ENCODE measurements at regions not wholly inside any gene's neighbourhood (a gene's known extent, or its start where the extent isn't known, plus 50 kb on each side); places are given as distances from the start of the nearest gene placed in this dataset.

DNA sequence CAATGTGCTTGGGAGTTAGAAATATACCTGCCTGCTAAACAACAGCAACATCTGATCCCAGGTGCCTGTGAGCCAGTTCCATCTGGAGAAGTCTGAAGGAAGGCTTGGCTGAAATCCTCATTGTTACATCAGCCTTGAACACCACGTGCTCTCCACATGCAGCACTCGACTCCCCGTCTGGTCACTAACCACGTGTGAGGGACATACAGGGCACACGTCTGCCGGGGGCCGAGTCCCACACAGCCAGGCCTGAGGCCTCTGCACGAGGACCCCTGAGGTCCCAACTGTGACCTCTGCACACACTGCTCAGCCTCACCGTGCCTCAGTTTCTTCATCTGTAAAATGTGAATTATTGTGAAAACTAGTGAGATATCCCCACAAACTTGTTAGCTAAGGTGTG is 236.5 kb upstream of the SALL3 start:
- DNase-seq (ENCODE audit: low read depth in 2 of 3, low spot score in 1 of 3) = no peak

DNA sequence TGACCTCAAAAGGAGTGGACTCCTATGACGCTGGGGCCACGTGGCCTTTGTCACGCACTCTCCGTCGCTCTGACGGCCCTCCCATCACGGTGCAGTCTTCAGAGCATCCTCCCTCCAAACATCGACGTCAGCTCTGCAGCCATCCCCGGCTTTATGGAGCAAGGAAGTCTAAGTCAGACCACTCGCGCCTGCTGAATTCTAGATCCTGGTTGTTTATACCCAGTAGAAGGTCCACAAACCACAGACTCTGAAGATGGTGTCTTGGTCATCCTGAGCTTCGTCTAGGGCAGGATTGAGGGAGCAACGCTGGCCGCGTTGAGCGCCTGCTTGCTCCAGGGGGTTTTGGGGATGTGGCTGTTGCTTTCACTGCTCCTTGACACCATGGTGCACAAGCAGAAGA is 228.0 kb upstream of the SALL3 start:
- DNase-seq (ENCODE audit: low read depth in 2 of 3, low spot score in 1 of 3) = no peak

DNA sequence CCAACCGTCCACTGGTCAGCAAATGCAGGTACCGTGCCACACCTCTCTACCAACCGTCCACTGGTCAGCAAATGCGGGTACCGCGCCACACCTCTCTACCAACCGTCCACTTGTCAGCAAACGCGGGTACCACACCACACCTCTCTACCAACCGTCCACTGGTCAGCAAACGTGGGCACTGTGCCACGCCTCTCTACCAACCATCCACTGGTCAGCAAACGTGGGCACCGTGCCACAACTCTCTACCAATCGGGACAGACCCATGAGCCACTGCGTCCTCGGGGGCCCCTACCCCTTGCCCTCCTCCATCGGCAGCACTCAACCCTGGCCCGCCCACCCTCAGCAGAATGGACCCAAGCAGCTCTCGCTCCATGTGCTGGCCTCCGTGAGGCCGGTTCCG is 226.4 kb upstream of the SALL3 start:
- no peak for DNase-seq (ENCODE audit: low read depth in 2 of 3, low spot score in 1 of 3)

DNA sequence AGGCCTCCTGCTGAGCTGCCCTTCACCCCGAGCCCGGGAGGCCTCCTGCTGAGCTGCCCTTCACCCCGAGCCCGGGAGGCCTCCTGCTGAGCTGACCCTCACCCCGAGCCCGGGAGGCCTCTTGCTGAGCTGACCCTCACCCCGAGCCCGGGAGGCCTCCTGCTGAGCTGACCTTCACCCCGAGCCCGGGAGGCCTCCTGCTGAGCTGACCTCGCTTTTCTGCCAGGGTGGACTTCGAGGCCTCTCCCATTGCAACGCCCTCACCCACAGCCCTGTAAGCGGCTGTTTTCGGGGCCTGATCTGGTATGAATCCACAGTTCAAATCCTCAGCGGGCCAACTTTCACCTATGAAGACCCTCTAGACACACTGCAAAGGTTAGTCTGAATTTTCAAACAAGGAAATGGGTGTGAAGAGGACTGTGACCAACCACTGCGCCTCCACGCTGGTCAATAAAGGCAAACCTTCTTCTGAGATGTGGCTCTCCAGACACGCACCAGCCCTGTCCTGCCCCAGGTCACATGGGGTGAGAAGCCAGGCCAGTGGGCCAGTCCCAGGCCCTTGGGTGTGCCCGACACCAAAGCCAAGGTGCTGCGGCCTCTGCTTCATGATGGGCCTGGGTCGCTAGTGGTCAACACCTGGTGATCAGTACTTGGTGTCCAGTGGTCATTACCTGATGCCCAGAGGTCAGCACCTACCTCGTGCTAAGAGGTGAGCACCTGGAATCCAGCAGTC is 225.1 kb upstream of the SALL3 start:
- DNase-seq (ENCODE audit: low read depth in 2 of 3, low spot score in 1 of 3) = no peak

DNA sequence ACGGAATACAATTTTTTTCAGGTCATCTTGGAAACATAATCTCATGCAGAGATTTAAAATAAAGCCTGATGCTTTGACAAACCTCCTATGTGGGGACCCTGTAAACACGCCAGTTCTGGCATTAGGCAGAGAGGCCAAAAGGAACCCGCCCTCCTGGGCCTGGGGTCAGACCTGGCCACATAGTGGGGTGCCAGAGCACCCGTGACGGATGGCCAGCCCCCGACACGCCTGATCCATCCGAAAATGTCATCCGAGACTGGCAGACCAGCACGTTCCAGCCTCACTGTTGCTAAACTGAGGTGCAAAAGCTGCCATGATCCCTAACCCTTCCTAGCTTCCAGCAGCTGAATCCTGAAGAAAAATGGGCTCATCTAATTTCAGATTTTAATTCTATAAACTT is 222.6 kb upstream of the SALL3 start:
- no peak for DNase-seq (ENCODE audit: low read depth in 2 of 3, low spot score in 1 of 3)

DNA sequence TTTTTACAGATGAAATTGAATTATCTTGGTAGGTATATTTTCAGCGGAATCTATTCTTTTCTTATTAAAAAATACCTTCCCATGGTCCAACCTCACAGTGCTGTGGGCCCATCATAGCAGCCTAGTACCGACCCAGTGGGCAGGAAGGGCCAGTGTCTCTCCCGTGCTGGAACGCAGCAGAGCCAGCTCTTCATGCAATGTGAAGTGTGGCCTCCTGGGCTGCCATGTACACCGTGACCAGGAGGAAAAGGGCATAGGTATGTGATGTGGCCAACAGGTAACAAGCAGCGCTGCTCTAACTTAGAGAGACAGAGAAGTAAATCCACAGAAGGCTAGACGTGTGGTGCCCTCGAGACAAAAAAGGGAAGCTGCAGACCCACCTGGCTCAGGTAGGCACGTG is 221.1 kb upstream of the SALL3 start:
- no peak for DNase-seq (ENCODE audit: low read depth in 2 of 3, low spot score in 1 of 3)

DNA sequence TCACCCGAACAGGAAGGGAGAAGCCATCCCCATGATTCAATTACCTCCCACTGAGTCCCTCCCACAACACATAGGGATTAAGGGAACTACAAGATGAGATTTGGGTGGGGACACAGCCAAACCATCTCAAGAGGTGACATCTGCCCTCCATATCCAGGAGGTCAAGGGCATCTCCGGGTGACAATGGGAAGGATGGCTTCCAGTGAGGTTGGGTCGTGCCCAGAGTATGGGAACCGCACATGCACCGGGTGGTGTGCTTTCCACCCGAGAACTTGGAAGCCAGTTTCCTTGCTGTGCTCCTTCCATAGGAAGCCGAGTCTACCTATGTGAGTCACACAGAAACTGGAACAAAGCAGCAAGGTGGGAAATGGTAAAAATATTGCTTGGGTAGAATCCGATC is 216.9 kb upstream of the SALL3 start:
- no peak for DNase-seq (ENCODE audit: low read depth in 2 of 3, low spot score in 1 of 3)

DNA sequence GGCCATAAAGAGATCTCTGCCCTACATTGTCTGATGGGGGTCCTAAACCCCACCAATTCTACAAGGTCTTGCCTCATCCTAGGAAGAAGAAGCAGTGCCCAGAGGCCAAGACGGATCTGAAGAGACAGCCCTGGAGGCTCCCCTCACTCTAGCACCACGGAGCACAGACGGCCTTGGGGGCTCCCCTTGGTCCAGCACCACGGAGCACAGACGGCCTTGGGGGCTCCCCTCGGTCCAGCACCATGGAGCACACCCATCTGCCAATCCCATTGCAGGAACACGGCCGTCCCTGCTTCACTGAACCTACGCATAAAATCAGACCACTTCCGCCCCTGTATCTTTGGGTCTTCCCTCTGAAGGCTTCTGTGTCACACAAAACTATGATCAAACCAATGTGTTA is 215.1 kb upstream of the SALL3 start:
- no peak for DNase-seq (ENCODE audit: low read depth in 2 of 3, low spot score in 1 of 3)

DNA sequence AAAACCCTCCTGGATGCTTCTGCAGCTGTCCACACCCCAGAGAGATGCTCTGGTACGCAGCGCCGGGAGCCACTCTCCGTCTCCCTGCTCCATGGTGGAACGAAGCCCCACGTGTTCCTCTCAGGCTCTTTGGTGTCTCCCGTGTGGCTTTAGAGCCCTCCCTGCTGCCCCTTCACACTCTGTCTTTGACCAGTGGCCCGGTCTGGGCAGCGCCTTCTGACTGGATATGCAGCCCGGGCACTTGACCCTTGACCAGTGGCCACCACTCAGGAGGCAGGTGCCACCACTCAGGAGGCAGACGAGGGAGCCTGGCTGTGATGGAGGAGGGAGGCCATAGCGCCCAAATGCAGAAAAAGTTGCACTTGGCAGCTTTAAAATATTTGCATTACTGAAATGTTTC is 214.5 kb upstream of the SALL3 start:
- DNase-seq (ENCODE audit: low read depth in 2 of 3, low spot score in 1 of 3) = no peak

DNA sequence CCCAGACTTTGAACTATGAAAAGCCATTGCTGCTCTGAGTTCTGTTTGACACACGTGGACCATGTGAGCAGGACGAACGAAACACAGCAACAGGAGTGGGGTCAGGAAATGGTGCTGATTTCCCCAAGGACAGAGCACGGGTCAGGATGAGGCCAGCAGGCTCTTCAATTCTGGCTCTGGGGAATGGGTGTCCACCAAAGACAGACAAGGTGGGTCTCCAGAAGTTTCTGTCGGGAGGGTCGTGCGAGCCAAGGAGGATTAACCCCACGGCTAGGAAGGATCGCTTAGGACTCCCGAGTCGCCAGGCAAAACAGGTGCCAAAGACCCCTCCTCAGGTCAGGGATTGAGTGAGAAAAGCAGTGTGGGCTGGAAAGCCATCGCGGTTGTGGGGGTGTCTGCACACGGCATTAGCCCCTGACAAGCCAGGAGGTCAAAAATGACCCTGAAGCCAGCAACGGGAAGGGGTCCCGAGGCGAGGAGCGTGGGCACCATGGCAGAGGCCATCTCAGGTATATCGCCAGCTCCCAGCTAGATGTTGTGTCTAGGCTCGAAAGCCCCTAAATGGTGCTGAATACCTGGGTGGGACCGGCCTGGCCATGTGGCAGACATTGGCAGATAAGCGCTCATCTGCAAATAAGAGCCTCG is 213.9 kb upstream of the SALL3 start:
- no peak for DNase-seq (ENCODE audit: low read depth in 2 of 3, low spot score in 1 of 3)

DNA sequence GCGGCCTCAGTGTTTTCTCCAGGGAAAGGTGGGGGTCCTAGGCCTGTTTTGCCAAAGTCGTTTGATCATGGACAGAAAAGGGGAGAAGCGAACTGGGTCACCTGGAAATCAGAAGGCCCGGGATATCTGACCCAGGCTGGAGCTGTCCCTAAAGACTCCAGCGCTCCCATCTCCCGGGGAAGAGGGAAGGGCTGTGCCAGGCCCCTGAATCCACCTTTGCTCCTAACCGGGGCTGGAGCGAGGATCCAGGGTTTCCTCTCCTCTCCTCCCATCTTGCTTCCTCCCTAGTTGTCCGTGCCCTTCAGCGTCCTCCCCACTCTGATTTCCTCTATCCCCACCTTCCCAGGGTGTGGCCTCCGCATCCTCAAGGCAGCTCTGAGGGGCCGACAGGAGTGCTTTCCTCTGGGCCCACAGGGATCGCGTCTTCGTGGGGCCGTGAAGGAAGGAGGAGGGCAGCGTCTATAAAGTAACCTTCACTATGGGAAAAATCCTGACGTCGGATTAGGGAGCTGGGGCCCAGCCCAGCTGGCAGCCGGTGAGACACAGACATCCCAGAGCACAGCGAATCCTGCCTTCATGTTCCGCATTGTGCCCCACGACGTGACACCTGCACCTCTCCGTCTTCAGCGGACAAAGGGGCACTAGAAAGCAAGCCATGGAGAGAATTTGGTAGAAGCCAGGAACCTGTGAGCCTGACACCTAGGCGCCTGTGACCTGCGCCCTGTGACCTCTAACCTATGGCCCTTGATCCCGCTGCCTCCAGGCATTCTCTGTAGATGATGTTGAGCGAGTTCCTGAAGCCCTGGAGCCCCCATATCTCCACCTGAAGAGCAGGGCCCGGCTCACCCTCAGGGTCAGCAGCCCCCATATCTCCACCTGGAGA is 212.7 kb upstream of the SALL3 start:
- DNase-seq (ENCODE audit: low read depth in 2 of 3, low spot score in 1 of 3) = no peak

DNA sequence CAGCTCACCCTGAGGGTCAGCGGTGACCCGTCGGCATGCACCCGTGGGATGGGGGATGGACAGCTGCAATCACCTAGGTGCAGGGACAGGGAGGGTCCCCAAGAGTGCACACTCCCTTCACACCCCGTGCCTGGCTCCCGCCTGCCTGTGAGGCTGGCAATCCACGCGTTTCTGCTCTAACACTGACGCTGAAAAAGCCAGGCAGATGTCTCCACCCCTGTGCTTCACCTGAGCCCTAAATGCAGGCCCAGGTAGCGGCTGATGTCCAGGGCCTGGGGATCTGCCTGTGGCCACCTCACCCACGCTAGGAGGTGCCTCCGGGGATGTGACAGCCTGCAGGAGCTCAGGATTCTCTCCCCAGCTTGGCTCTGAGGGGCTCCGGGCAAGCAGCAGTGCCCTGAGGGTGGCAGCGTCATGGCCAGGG is 212.0 kb upstream of the SALL3 start:
- DNase-seq (ENCODE audit: low read depth in 2 of 3, low spot score in 1 of 3) = no peak

DNA sequence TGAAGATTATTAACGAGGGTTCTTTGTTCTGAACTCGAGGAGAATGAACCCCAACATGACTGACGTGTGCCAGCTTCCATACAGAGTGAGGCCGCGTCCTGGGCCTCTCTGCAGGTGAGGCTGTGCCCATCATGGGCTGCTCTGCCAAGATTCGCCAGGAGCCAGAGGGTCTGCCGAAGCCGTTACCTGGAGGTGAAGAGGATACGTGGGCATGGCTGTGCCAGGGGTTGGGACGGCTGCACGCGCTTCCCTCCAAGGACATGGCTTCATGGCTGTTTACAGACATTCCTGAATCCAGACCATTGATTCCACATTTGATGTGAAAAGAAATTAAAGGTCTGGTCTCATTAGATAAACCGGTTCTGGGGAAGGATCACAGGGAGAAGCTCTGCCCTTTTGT is 211.4 kb upstream of the SALL3 start:
- no peak for DNase-seq (ENCODE audit: low read depth in 2 of 3, low spot score in 1 of 3)

DNA sequence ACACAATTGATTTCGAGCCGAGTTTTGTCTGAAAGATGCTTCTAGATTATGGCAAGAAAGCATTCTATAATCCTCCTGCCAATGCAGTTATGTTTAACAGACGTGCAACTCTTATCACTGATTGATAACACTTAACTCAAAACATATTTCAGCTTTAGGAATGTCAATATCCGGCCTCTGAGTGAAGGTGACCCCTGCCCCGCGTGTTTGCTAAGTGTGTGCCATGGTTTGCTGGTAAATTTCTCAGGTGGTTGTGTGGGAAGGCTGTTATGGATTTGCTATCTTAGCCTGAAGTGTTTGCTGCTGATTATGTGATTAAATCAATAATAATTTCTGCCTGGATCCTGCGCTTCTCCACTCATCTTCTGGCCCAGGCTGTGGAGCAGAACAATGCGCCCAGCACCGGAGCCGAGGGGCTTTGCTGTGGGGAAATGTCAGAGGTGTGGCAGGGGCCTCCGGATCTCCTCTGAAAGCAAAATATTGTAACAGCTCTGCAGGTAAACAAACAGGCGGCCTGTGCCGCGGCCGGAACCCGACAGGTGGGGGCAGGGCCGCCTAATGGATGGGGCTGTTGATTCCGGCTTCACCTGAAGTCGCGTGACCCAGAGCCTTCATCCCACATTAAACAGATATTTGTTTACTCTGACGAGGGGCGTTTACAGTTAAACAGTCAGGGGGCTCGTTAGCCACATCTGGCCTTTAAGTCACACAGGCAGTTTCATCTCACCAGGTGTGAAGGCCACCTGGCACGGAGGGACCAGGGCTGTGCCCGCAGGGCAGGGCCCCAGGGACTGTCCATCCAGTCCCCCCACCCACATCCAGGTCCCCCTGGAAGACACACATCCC is 210.7 kb upstream of the SALL3 start:
- DNase-seq (ENCODE audit: low read depth in 2 of 3, low spot score in 1 of 3) = no peak

DNA sequence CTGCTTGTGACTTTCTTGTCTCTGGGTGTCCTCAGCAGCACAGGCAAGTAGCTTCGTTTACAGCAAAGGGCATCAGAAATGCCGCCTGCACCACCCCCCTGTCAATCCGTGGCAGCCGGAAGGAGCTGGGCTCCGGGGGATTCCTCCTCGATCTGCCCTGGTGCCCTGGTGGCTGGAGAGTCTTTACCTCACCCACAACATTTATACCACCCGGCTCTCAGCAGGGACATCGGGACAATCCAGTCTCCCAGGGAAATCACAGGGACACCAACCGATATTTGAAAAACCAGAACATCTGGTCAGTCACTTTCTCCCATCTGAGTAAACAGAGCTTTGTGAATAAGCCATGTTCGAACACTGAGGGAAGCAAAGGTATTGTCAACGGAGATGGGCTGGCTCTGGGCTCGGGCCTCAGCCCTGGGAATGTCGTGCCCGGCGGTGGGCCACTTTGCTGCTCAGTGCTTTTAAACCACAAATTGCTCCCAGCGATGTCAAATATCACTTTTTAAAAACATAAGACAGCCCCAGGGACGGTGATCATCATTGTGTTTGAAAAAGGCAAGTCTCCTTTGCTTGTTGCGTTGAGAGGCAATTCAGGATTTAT is 210.0 kb upstream of the SALL3 start:
- DNase-seq (ENCODE audit: low read depth in 2 of 3, low spot score in 1 of 3) = no peak

DNA sequence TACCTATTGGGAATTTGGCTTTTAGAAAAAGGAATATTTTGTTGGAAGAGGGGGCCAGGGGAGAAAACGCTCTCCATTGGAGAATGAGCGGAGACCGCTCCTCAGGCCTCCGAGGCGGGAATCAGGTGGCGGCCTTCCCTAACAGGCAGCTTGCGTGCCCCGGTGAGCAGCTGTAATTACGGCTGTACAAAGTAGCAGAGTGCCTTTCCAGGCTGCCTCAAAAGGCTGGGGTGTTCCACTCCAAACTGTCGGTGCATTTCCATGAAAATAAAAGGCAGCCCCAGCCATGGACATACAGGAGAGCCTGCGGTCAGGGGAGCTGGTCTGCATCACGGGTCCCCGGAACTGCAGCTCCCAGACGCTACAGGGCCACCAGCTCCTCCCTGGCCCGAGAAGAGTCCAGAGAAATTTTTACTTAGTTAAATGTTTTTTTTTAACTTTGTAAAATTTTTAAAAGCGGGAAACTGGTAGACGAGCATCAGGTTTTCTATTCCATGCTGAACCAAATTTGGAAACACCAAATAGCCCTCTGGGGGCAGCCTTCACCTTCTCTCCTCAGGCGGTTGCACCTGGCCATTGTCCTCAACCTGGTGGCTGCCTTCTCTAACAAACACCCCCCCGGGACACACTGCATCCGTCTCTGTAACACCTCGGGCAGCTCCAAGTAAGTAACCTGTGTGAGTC is 209.3 kb upstream of the SALL3 start:
- no peak for DNase-seq (ENCODE audit: low read depth in 2 of 3, low spot score in 1 of 3)

DNA sequence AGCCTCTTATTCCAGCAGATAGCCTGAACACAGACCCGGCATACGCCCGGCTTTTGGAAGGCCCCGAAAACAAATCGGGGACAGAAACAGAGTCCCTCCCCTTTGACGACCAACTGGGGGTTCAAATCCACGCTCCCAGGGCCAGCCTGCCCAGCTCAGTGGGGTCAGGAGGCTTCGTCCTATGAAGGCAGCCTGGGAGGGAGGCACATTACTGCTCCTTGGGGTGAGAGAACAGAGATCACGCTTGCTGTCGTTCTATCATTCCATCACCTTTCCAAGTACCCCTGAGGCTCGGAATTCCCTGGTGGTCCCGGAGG is 208.8 kb upstream of the SALL3 start:
- no peak for DNase-seq (ENCODE audit: low read depth in 2 of 3, low spot score in 1 of 3)

DNA sequence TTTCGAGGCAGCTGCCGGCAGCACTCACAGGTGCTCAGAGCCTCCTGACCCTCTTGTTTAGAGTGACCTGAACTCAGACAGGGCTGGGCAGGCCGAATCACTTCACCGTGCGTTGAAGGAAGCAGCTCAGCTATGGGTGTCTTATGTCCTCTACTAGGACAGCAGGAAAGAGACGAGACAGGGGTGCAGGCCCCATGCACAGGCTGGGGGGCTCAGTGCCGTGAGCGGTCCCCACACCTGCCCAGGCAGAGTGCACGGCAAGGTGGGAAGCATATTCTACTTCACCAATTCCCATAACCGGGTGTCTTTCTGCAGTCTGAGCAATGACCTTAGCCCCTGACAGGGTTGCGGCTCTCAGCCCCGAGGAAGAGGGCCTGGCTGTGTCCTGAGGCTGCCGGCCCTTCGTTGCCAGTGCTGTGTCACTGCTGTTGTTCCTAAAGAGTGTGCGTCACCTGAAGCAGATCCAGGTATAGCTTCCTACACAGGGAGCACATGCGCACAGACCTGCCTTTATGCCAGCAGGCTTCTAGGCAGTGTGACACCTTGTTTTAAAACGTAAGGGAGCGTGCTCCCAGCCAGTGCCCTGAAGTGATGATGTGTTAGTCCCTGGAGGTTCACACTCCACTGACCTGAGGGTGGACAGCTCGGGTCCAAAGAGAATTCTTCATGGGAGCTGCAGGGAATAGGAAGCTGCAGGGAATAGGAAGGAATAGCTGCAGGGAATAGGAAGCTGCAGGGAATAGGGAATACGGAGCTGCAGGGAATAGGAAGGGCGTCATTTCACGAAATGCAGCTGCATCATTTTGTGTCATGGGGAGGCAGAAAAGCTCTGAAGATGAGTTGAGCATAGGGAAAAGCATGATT is 207.9 kb upstream of the SALL3 start:
- DNase-seq (ENCODE audit: low read depth in 2 of 3, low spot score in 1 of 3) = no peak

All from stimulated activated CD4-positive, alpha-beta T cell treated with anti-CD3 and anti-CD28 coated beads, Interleukin-12 subunit alpha, Interleukin-12 subunit beta, amount 100 ng/mL, for 48 hours (primary cell).